Epidermal melanocyte (primary cell): ENCODE measurements at regions not wholly inside any gene's neighbourhood (a gene's known extent, or its start where the extent isn't known, plus 50 kb on each side); places are given as distances from the start of the nearest gene placed in this dataset.
"Not testable (repeated sequence)": the region's sequence is repeated elsewhere in the genome, so short reads cannot be mapped to it uniquely, and the experiment has no call there.

Experiments used
- DNase-seq: peaks from one replicate; pipeline ENCODE4 v3.0.0; 2011; ENCODE audit warnings: low spot score; ENCODE audit not compliant: insufficient read length

GRCh38 chr16:21514474-21514840, 84.9 kb upstream of the METTL9 start:
- not testable (repeated sequence) for DNase-seq

GRCh38 chr16:21516705-21517040, 82.7 kb upstream of the METTL9 start:
- not testable (repeated sequence) for DNase-seq

- not testable (repeated sequence) for DNase-seq
These were observed 82.1 kb upstream of the METTL9 start for GRCh38 chr16:21517263-21517662.

- not testable (repeated sequence) for DNase-seq
These were observed 79.8 kb upstream of the METTL9 start for GRCh38 chr16:21519361-21520133.

- DNase-seq, result peak; percentile 54
These were observed 79.0 kb upstream of the METTL9 start for GRCh38 chr16:21520134-21521047.

GRCh38 chr16:21521048-21521389, 78.4 kb upstream of the METTL9 start:
- DNase-seq, result not testable (repeated sequence)

GRCh38 chr16:21521390-21522143, 77.8 kb upstream of the METTL9 start:
- not testable (repeated sequence) for DNase-seq

- DNase-seq, result not testable (repeated sequence)
These were observed 76.5 kb upstream of the METTL9 start for GRCh38 chr16:21522846-21523245.

- DNase-seq, result no peak
These were observed 75.8 kb upstream of the METTL9 start for GRCh38 chr16:21523411-21524067.

- no peak for DNase-seq
These were observed 75.2 kb upstream of the METTL9 start for GRCh38 chr16:21524068-21524751.

- DNase-seq, result not testable (repeated sequence)
These were observed 74.7 kb upstream of the METTL9 start for GRCh38 chr16:21524752-21525028.

GRCh38 chr16:21525029-21525895, 74.1 kb upstream of the METTL9 start:
- not testable (repeated sequence) for DNase-seq

GRCh38 chr16:21525956-21526922, 73.1 kb upstream of the METTL9 start:
- DNase-seq, result not testable (repeated sequence)

GRCh38 chr16:21526923-21527807, 72.2 kb upstream of the METTL9 start:
- DNase-seq, result no peak

- not testable (repeated sequence) for DNase-seq
These were observed 70.2 kb upstream of the METTL9 start for GRCh38 chr16:21529060-21529658.

GRCh38 chr16:21530729-21531383, 68.5 kb upstream of the METTL9 start:
- DNase-seq, result not testable (repeated sequence)

GRCh38 chr16:21532996-21533395, 66.4 kb upstream of the METTL9 start:
- not testable (repeated sequence) for DNase-seq
